Tibial nerve (tissue), 3 donors: ENCODE measurements at regions not wholly inside any gene's neighbourhood (a gene's known extent, or its start where the extent isn't known, plus 50 kb on each side); places are given as distances from the start of the nearest gene placed in this dataset.

Experiments
- EP300 ChIP-seq, 2 donors: sonication (generic); formaldehyde crosslinking; IDR thresholded peaks; one replicate each; pipeline ENCODE4 v1.6.1; 2017; ENCODE audit warnings: antibody characterized with exemption in 2 of 2, mild to moderate bottlenecking in 1 of 2
- POLR2A ChIP-seq, 2 donors: fragments of 450-650 bp; IDR thresholded peaks; one replicate each; pipeline ENCODE4 v1.6.1; 2017; ENCODE audit warnings: antibody characterized with exemption in 2 of 2, mild to moderate bottlenecking in 2 of 2, moderate library complexity in 2 of 2

DNA sequence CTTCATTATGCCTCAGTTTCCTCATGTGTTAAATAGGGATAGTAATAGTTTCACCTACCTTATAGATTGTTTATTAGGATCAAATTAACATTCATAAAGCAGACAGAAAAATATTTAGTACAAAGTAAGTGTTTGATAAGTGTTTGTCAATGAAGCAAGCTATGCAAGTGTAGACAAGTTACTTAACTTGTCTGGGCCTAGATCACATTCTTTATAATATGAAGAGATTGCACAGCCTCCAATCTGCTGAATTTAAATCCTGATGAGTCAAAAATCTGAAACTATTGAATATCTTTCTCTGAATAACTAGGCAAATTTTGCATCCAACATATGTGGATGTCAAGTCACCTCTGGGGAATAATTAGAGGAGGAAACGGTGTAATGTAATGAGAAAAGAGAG, 170.5 kb downstream of the MZT1 start:
- TF ChIP-seq POLR2A (IDR thresholded peaks at IDR 0.05) (no peak), EP300 (IDR thresholded peaks at IDR 0.05) (no peak)
